MM.1S (cell line): ENCODE measurements at regions not wholly inside any gene's neighbourhood (a gene's known extent, or its start where the extent isn't known, plus 50 kb on each side); places are given as distances from the start of the nearest gene placed in this dataset.

Experiments
- DNase-seq: peaks from one replicate; pipeline ENCODE4 v3.0.0-alpha.2; 2015
- H2AFZ ChIP-seq: fragments of 300-600 bp; sonication (generic); 2 replicates; pipeline ENCODE4 v1.6.0; 2016; ENCODE audit warnings: antibody characterized with exemption, low read length
- H3F3A ChIP-seq: fragments of 300-600 bp; sonication (generic); 2 replicates; pipeline ENCODE4 v1.6.1; 2016; ENCODE audit warnings: mild to moderate bottlenecking, antibody characterized with exemption, low read length, moderate library complexity, mixed read lengths; ENCODE audit not compliant: insufficient read depth
- H3K27ac ChIP-seq: fragments of 300-600 bp; sonication (generic); 2 replicates; pipeline ENCODE4 v1.5.1; 2016; ENCODE audit warnings: mild to moderate bottlenecking, low read length
- H3K27me3 ChIP-seq: fragments of 300-600 bp; sonication (generic); replicated peaks from 2 replicates; pipeline ENCODE4 v1.6.0; 2016; ENCODE audit warnings: low read length; ENCODE audit not compliant: insufficient read depth
- H3K36me3 ChIP-seq: fragments of 300-600 bp; sonication (generic); replicated peaks from 2 replicates; pipeline ENCODE4 v1.6.1; 2016; ENCODE audit warnings: mild to moderate bottlenecking, low read length, mixed read lengths; ENCODE audit not compliant: insufficient read depth
- H3K4me1 ChIP-seq: fragments of 300-600 bp; sonication (generic); 2 replicates; pipeline ENCODE4 v1.6.1; 2016; ENCODE audit warnings: low read length, mixed read lengths
- H3K4me2 ChIP-seq: fragments of 300-600 bp; sonication (generic); 2 replicates; pipeline ENCODE4 v1.6.0; 2016; ENCODE audit warnings: low read depth, low read length
- H3K4me3 ChIP-seq: fragments of 300-600 bp; sonication (generic); 2 replicates; pipeline ENCODE4 v1.5.1; 2016; ENCODE audit warnings: low read length, mixed read lengths
- H3K79me2 ChIP-seq: fragments of 300-600 bp; sonication (generic); 2 replicates; pipeline ENCODE4 v1.6.1; 2016; ENCODE audit warnings: mixed run types, low read length, mixed read lengths
- H3K9ac ChIP-seq: fragments of 300-600 bp; sonication (generic); 2 replicates; pipeline ENCODE4 v1.6.1; 2016; ENCODE audit warnings: low read length, mixed read lengths
- H3K9me2 ChIP-seq: fragments of 300-600 bp; sonication (generic); replicated peaks from 2 replicates; pipeline ENCODE4 v1.6.1; 2016; ENCODE audit warnings: mild to moderate bottlenecking, low read length, mixed read lengths; ENCODE audit not compliant: insufficient read depth
- H3K9me3 ChIP-seq: fragments of 300-600 bp; sonication (generic); replicated peaks from 2 replicates; pipeline ENCODE4 v1.6.1; 2016; ENCODE audit warnings: mild to moderate bottlenecking, low read length, mixed read lengths; ENCODE audit not compliant: insufficient read depth
- H4K20me1 ChIP-seq: fragments of 300-600 bp; sonication (generic); 2 replicates; pipeline ENCODE4 v1.6.1; 2016; ENCODE audit warnings: mild to moderate bottlenecking, low read length, moderate library complexity, mixed read lengths; ENCODE audit not compliant: insufficient read depth
- EZH2 ChIP-seq: fragments of 300-600 bp; sonication (generic); optimal IDR thresholded peaks from 2 replicates; pipeline ENCODE3; 2017; ENCODE audit warnings: low read depth, mild to moderate bottlenecking, antibody characterized with exemption, low read length, mixed read lengths
- EZH2phosphoT487 ChIP-seq: fragments of 300-600 bp; sonication (generic); IDR thresholded peaks from 2 replicates; pipeline ENCODE4 v1.6.1; 2018; ENCODE audit warnings: antibody characterized with exemption, low read length
- TF ChIP-seq, protein P1 (sequence below): fragments of 300-600 bp; sonication (generic); IDR thresholded peaks from 2 replicates; pipeline ENCODE4 v1.5.1; 2016; ENCODE audit warnings: antibody characterized with exemption, low read length, mixed read lengths

DNA sequence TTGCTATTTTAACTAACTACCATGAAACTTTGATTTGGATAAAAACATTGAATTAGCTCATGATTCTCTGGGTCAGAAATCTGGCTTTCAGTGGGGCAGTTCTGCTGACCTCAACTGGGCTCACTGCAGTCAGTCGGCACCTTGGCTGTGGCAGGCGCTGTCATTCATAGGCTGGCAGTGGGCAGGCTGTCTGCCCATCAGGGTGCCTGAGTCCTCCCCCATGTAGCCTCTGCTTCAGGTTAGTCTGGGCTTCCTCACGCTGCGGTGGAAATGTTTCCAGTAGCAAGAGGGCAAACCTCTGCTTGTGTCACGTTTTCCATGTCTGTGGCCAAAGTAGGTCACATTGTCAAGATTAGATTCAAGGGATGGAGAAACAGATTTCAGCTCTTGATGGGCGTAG lies 251.0 kb upstream of the TCF21 start:
- Histone ChIP-seq H3F3A (no peaks in the 10 kb centered on the region), H3K9ac (no peak overlapping the region), H3K27ac (no peak overlapping the region), H3K36me3 (no peaks in the 10 kb centered on the region), H3K9me2 (no peaks in the 10 kb centered on the region), H4K20me1 (no peaks in the 10 kb centered on the region), H3K9me3 (no peaks in the 10 kb centered on the region), H3K4me3 (no peak overlapping the region), H3K4me2 (no peak overlapping the region), H3K4me1 (no peaks in the 10 kb centered on the region), H3K79me2 (no peaks in the 10 kb centered on the region), H2AFZ (no peak overlapping the region), H3K27me3 (no peaks in the 10 kb centered on the region)
- TF ChIP-seq EZH2phosphoT487 = no peak
- TF ChIP-seq, protein P1, sequence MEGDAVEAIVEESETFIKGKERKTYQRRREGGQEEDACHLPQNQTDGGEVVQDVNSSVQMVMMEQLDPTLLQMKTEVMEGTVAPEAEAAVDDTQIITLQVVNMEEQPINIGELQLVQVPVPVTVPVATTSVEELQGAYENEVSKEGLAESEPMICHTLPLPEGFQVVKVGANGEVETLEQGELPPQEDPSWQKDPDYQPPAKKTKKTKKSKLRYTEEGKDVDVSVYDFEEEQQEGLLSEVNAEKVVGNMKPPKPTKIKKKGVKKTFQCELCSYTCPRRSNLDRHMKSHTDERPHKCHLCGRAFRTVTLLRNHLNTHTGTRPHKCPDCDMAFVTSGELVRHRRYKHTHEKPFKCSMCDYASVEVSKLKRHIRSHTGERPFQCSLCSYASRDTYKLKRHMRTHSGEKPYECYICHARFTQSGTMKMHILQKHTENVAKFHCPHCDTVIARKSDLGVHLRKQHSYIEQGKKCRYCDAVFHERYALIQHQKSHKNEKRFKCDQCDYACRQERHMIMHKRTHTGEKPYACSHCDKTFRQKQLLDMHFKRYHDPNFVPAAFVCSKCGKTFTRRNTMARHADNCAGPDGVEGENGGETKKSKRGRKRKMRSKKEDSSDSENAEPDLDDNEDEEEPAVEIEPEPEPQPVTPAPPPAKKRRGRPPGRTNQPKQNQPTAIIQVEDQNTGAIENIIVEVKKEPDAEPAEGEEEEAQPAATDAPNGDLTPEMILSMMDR = no peak
- no peak for TF ChIP-seq EZH2
- DNase-seq = no peak

DNA sequence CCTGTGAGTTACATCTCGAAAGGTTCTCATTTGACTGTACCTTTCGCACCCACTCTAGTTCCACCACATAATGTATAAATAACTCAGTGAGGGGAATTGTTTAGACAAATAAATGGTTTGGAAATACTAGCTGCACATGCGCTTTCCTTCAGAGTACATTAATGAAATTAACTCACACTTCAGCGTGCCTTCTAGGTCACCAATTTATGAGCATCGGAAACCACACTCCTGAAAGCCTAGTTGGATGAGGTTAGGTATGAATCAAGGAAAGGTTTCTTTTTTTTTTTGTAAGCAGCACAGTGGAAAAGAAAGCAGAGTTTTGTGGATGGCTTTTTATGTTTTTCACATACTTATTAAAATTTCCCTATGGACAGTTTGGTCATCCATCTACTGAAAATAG lies 247.8 kb upstream of the TCF21 start:
- no peaks in the 10 kb centered on the region for H3F3A ChIP-seq
- H3K4me1 ChIP-seq = no peaks in the 10 kb centered on the region
- no peak overlapping the region for H3K4me2 ChIP-seq
- TF ChIP-seq EZH2phosphoT487 (no peak), EZH2 (no peak)
- TF ChIP-seq, protein P1 = no peak
- no peaks in the 10 kb centered on the region for H3K9me3 ChIP-seq
- H3K9me2 ChIP-seq = no peaks in the 10 kb centered on the region
- no peaks in the 10 kb centered on the region for H3K79me2 ChIP-seq
- no peak overlapping the region for H3K9ac ChIP-seq
- no peak overlapping the region for H3K27ac ChIP-seq
- H3K27me3 ChIP-seq = no peaks in the 10 kb centered on the region
- H3K4me3 ChIP-seq = no peak overlapping the region
- H3K36me3 ChIP-seq = no peaks in the 10 kb centered on the region
- H4K20me1 ChIP-seq = no peaks in the 10 kb centered on the region
- H2AFZ ChIP-seq = no peak overlapping the region
- no peak for DNase-seq

DNA sequence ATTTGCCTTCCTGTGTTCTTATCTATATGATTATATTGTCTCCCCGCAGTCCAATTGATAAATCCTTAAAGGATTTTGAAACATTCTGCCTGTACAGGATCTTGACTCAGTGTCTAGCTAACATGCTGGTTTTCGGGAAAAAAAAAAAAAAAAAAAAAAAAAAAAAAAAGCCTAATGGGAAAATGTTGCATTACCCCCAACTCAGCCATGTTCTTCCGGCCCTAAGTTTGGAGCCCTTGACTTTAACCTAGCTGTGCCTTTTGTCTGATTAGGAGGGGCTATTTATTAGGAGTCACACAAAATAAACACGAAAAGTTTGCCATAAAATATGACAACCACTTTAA lies 244.4 kb upstream of the TCF21 start:
- no peaks in the 10 kb centered on the region for H3K27me3 ChIP-seq
- H3K9me2 ChIP-seq = no peaks in the 10 kb centered on the region
- TF ChIP-seq EZH2phosphoT487 = no peak
- TF ChIP-seq EZH2 = no peak
- TF ChIP-seq, protein P1 = no peak
- H3K4me1 ChIP-seq = no peaks in the 10 kb centered on the region
- H2AFZ ChIP-seq = no peak overlapping the region
- H3K36me3 ChIP-seq = no peaks in the 10 kb centered on the region
- no peak overlapping the region for H3K4me2 ChIP-seq
- H3K4me3 ChIP-seq = no peak overlapping the region
- H3K9me3 ChIP-seq = no peaks in the 10 kb centered on the region
- no peak for DNase-seq
- no peak overlapping the region for H3K9ac ChIP-seq
- no peak overlapping the region for H3K27ac ChIP-seq
- H3F3A ChIP-seq = no peaks in the 10 kb centered on the region
- no peaks in the 10 kb centered on the region for H4K20me1 ChIP-seq
- H3K79me2 ChIP-seq = no peaks in the 10 kb centered on the region
